BJ (cell line): ENCODE measurements at regions not wholly inside any gene's neighbourhood (a gene's known extent, or its start where the extent isn't known, plus 50 kb on each side); places are given as distances from the start of the nearest gene placed in this dataset.

Experiments
- CTCF ChIA-PET: fragments of 350-600 bp; formaldehyde crosslinking; extraction: SDS; loops from one replicate; lab custom pipeline; 2021; ENCODE audit warnings: antibody characterized with exemption, inconsistent platforms; lab: Yijun Ruan, JAX
- POLR2A ChIA-PET: fragments of 300-600 bp; sonication (Branson Sonifier 250); formaldehyde crosslinking; extraction: SDS; loops from one replicate; lab custom pipeline; 2021; ENCODE audit warnings: antibody characterized with exemption; lab: Charles Lee
- DNase-seq: peaks from one replicate; pipeline ENCODE4 v3.0.0-alpha.2; 2011; ENCODE audit warnings: low read depth
- H3K27me3 ChIP-seq: 2 replicates; pipeline ENCODE4 v1.6.0; 2011; ENCODE audit warnings: low read length; ENCODE audit not compliant: control insufficient read depth, insufficient read depth
- H3K36me3 ChIP-seq: 2 replicates; pipeline ENCODE4 v1.5.1; 2011; ENCODE audit warnings: low read length; ENCODE audit not compliant: control insufficient read depth, insufficient read depth
- H3K4me3 ChIP-seq: 2 replicates; pipeline ENCODE4 v1.5.1; 2011; ENCODE audit warnings: low read depth, mild to moderate bottlenecking, control low read depth, low read length
- TF ChIP-seq, protein P1 (sequence below): IDR thresholded peaks from 2 replicates; pipeline ENCODE4 v1.5.1; 2011; ENCODE audit warnings: low read depth, mild to moderate bottlenecking, control low read depth, inconsistent platforms, low read length, moderate library complexity; ENCODE audit not compliant: insufficient read depth

DNA sequence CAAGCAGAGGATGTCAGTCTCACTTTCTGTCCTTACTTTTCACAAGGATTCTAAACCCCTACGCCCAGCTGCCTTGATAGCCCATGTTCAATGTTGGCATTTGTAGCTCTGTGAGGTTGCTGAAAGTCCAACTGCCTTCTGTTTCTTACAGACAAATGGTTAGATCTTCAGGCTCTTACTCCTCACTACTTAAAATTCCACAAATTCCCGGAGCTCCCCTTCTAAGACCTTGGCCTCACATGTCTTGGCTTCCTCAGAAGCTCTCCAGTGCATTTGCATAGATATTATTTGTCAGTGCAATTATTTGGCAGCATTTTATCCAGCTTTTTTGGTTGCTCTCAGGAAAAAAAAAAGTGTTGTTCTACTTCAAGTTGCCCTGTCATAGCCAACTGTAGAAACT is 453.7 kb upstream of the CELF4 start:
- DNase-seq: no peak
- CTCF ChIA-PET: no interaction called here
- H3K27me3 ChIP-seq: no peaks in the 10 kb centered on the region
- no peak overlapping the region for H3K4me3 ChIP-seq
- POLR2A ChIA-PET: no interaction called here
- TF ChIP-seq, protein P1, sequence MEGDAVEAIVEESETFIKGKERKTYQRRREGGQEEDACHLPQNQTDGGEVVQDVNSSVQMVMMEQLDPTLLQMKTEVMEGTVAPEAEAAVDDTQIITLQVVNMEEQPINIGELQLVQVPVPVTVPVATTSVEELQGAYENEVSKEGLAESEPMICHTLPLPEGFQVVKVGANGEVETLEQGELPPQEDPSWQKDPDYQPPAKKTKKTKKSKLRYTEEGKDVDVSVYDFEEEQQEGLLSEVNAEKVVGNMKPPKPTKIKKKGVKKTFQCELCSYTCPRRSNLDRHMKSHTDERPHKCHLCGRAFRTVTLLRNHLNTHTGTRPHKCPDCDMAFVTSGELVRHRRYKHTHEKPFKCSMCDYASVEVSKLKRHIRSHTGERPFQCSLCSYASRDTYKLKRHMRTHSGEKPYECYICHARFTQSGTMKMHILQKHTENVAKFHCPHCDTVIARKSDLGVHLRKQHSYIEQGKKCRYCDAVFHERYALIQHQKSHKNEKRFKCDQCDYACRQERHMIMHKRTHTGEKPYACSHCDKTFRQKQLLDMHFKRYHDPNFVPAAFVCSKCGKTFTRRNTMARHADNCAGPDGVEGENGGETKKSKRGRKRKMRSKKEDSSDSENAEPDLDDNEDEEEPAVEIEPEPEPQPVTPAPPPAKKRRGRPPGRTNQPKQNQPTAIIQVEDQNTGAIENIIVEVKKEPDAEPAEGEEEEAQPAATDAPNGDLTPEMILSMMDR: no peak
- no peaks in the 10 kb centered on the region for H3K36me3 ChIP-seq

DNA sequence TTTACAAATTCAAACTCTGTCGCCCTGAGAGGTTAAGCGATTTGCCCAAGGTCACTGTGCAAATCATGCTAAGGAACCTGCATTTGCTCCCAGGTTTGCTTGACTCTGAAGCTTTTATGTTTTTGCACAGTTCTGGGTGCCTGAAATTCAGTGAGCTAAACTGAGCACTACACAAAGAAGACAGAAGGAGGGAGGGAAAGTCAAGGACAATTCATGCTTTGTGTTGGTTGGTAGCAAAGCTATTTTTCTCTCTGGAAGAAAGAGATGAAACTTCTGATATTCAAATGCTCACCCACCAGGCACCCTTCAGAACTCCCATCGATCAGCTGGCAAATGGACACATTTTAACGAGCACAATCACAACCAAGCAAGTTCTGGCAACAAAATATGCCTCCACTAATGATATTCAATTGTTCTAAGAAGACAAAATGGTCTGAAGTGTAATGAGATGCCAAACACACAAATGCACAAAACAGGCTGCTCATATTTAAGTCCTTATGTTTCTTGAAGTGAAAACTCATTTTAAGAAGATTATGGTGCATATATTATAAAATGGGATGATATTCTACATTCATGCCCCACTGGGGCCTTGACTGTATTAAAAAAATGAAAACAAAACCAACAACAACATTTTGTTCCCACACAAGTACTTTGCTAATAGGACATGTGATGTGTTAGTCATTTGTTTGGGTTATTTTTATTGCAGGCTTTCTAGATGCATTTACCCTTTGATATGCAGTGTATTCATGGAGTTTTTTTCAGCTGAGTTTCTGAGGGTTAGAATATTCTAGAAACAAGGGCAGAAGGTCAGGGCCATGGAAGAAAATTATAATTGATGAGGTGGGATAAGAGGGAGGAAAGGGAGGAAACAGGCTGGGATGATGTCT is 445.6 kb upstream of the CELF4 start:
- Histone ChIP-seq H3K36me3 (no peaks in the 10 kb centered on the region), H3K4me3 (no peak overlapping the region), H3K27me3 (no peaks in the 10 kb centered on the region)
- POLR2A ChIA-PET: no interaction called here
- TF ChIP-seq, protein P1: no peak
- no peak for DNase-seq
- CTCF ChIA-PET: no interaction called here

DNA sequence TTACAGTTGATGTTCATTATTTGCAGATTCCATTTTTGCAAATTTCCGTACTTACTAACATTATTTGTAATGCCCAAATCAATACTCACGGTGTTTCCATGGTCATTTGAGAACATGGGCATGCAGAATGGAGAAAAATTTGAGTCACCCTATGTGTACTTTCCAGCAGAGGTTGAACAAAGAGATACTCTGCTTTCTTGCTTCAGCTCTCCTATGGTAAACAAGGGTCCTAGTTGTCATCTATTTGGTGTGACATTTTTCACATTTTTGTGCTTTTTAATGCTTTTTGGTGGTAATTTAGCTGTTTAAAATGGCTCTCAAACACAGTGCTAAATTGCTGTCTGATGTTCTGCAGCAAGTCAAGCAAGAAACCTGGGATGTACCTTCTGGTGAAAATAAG is 444.4 kb upstream of the CELF4 start:
- POLR2A ChIA-PET: no interaction called here
- H3K27me3 ChIP-seq: no peaks in the 10 kb centered on the region
- CTCF ChIA-PET: no interaction called here
- no peaks in the 10 kb centered on the region for H3K36me3 ChIP-seq
- TF ChIP-seq, protein P1: no peak
- no peak for DNase-seq
- H3K4me3 ChIP-seq: no peak overlapping the region

DNA sequence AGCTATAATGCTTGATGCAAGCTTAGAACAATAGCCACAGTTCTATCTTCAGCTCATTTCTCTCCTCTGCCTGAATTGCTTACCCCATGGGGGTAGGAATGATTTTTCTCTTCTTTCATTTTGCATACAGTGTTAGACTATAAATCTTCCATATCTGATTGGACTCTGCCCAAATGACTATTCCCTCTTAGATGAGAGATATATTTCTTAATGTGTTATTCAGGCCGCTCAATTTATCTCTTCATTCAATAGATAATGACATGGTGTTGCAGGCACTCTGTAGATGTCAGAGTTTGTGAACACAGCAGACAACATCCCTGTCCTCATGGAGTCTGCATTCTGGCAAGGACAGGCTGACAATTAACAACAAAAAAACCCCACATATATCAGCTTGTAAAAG is 443.7 kb upstream of the CELF4 start:
- Histone ChIP-seq H3K36me3 (no peaks in the 10 kb centered on the region), H3K27me3 (no peaks in the 10 kb centered on the region), H3K4me3 (no peak overlapping the region)
- TF ChIP-seq, protein P1: no peak
- no peak for DNase-seq
- ChIA-PET CTCF (no interaction called here), POLR2A (no interaction called here)

DNA sequence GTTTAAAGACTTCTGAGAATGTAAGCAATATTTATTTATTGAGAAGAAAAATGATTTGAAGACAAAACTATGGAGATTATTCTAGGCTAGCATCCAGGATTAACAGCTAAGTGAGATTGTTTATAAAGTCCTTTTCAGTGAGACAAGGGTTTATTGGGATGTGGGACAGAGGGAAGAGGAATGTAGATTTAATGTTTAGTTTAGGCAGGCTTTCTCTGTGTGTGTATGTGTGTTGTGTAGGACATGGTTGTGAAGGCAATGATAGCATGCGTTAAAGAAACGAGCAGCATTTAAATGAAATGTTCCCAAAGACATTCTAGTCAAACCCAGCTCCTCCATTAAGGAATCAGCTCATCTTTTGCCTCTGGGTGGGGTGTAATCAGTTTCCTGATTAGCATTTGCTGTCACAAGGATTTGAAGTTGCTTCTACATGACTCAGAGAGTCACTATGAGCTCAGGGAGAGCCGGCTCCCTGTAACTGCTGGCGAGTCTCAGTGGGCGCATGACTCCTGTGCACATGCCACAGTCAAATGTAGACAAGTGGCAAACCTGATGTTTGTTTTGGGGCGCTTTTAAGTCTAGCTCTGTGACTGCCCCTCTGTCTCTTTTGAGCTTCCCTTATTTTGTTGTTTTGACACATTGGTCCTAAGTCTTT is 442.2 kb upstream of the CELF4 start:
- no peak for DNase-seq

More for the DNA sequence above, 442.2 kb upstream of the CELF4 start:
- TF ChIP-seq, protein P1: no peak
- Histone ChIP-seq H3K4me3 (no peak overlapping the region), H3K27me3 (no peaks in the 10 kb centered on the region), H3K36me3 (no peaks in the 10 kb centered on the region)
- ChIA-PET CTCF (interaction anchor here (1.2 kb wide), 1 partner anchor 25 kb away, joined by 3 read pairs; no protein-coding TSS in a partner anchor), POLR2A (no interaction called here)
